Stomach (tissue), 4 donors: ENCODE measurements at regions not wholly inside any gene's neighbourhood (a gene's known extent, or its start where the extent isn't known, plus 50 kb on each side); places are given as distances from the start of the nearest gene placed in this dataset.

ENCODE experiments used
- CTCF ChIP-seq, 7 experiments: fragments of 450-650 bp in 4 of 7; fragments of 200-600 bp in 3 of 7; sonication (generic) in 3 of 7; IDR thresholded peaks; one replicate each; pipeline ENCODE4 v1.5.1; 2016 to 2019; ENCODE audit warnings: antibody characterized with exemption in 7 of 7, control low read depth in 2 of 7, mild to moderate bottlenecking in 1 of 7
- POLR2A ChIP-seq, 4 donors: fragments of 450-650 bp; IDR thresholded peaks; one replicate each; pipeline ENCODE4 v1.6.1; 2016; ENCODE audit warnings: antibody characterized with exemption in 4 of 4, control low read depth in 2 of 4, mild to moderate bottlenecking in 1 of 4, moderate library complexity in 1 of 4

- TF ChIP-seq CTCF (IDR thresholded peaks at IDR 0.05) (no peak), POLR2A (IDR thresholded peaks at IDR 0.05) (no peak)
Measured at GRCh38 chr12:91482231-91482630, 299.6 kb upstream of the DCN start.
